SK-N-SH (cell line): ENCODE measurements at regions not wholly inside any gene's neighbourhood (a gene's known extent, or its start where the extent isn't known, plus 50 kb on each side); places are given as distances from the start of the nearest gene placed in this dataset.

ENCODE experiments used
- CHD2 ChIP-seq: fragments of 150-350 bp; IDR thresholded peaks from 2 replicates; pipeline ENCODE4 v1.6.1; 2018; ENCODE audit warnings: low read length; ENCODE audit not compliant: partially characterized antibody
- CTCF ChIP-seq: fragments of 200-600 bp; sonication (generic); IDR thresholded peaks from 2 replicates; pipeline ENCODE4 v1.6.1; 2017; ENCODE audit warnings: antibody characterized with exemption, mild to moderate bottlenecking, moderate library complexity
- ELF1 ChIP-seq: IDR thresholded peaks from 2 replicates; pipeline ENCODE4 v1.4.0; 2012
- EZH2phosphoT487 ChIP-seq: fragments of 200-600 bp; sonication (generic); IDR thresholded peaks from 2 replicates; pipeline ENCODE4 v1.6.1; 2017; ENCODE audit warnings: low read depth, mixed run types, mild to moderate bottlenecking, antibody characterized with exemption, moderate library complexity, borderline replicate concordance
- GABPA ChIP-seq: IDR thresholded peaks from 2 replicates; pipeline ENCODE4 v1.4.0; 2012; ENCODE audit warnings: low read depth, mild to moderate bottlenecking
- JUND ChIP-seq: IDR thresholded peaks from 2 replicates; pipeline ENCODE4 v1.4.0; 2012
- MAX ChIP-seq: IDR thresholded peaks from 2 replicates; pipeline ENCODE4 v1.4.0; 2012; ENCODE audit warnings: low read depth
- SIN3A ChIP-seq: IDR thresholded peaks from 2 replicates; pipeline ENCODE4 v1.6.1; 2012; ENCODE audit warnings: low read depth, mild to moderate bottlenecking, low read length, moderate library complexity, borderline replicate concordance
- TAF1 ChIP-seq: IDR thresholded peaks from 2 replicates; pipeline ENCODE4 v1.6.1; 2012; ENCODE audit warnings: low read depth, mild to moderate bottlenecking, low read length, moderate library complexity, borderline replicate concordance
- YY1 ChIP-seq: IDR thresholded peaks from 2 replicates; pipeline ENCODE4 v1.4.0; 2012; ENCODE audit warnings: low read depth, mild to moderate bottlenecking

- TF ChIP-seq EZH2phosphoT487 (no peak), CHD2 (no peak), ELF1 (no peak), YY1 (no peak), CTCF (no peak), TAF1 (no peak), MAX (no peak), SIN3A (no peak), JUND (no peak), GABPA (no peak)
Measured at GRCh38 chr5:2119573-2119972, 236.8 kb upstream of the IRX4 start.
